ENCODE measurements at regions not wholly inside any gene's neighbourhood (a gene's known extent, or its start where the extent isn't known, plus 50 kb on each side); places are given as distances from the start of the nearest gene placed in this dataset.

- DNase-seq (ENCODE audit: low read depth, low spot score), result no peak
These were observed 244.6 kb upstream of the NT5C1B start for GRCh38 chr2:18833941-18834340.

GRCh38 chr2:18831916-18832510 lies 242.6 kb upstream of the NT5C1B start:
- no peak for DNase-seq (ENCODE audit: low read depth, low spot score)

- no peak for DNase-seq (ENCODE audit: low read depth, low spot score)
These were observed 241.6 kb upstream of the NT5C1B start for GRCh38 chr2:18830962-18831361.

GRCh38 chr2:18829976-18830375 lies 240.6 kb upstream of the NT5C1B start:
- DNase-seq (ENCODE audit: low read depth, low spot score), result no peak

GRCh38 chr2:18829251-18829902 lies 240.0 kb upstream of the NT5C1B start:
- no peak for DNase-seq (ENCODE audit: low read depth, low spot score)

GRCh38 chr2:18828296-18828695 lies 238.9 kb upstream of the NT5C1B start:
- DNase-seq (ENCODE audit: low read depth, low spot score), result no peak

- DNase-seq (ENCODE audit: low read depth, low spot score), result no peak
These were observed 236.5 kb upstream of the NT5C1B start for GRCh38 chr2:18825838-18826237.

- no peak for DNase-seq (ENCODE audit: low read depth, low spot score)
These were observed 235.5 kb upstream of the NT5C1B start for GRCh38 chr2:18824915-18825314.

GRCh38 chr2:18824325-18824790 lies 235.0 kb upstream of the NT5C1B start:
- no peak for DNase-seq (ENCODE audit: low read depth, low spot score)

- no peak for DNase-seq (ENCODE audit: low read depth, low spot score)
These were observed 232.1 kb upstream of the NT5C1B start for GRCh38 chr2:18821431-18821830.

GRCh38 chr2:18820966-18821365 lies 231.6 kb upstream of the NT5C1B start:
- DNase-seq (ENCODE audit: low read depth, low spot score), result no peak

GRCh38 chr2:18819566-18819965 lies 230.2 kb upstream of the NT5C1B start:
- DNase-seq (ENCODE audit: low read depth, low spot score), result no peak

- peak; percentile 75 for DNase-seq (ENCODE audit: low read depth, low spot score)
These were observed 225.0 kb upstream of the NT5C1B start for GRCh38 chr2:18814387-18814786.

- no peak for DNase-seq (ENCODE audit: low read depth, low spot score)
These were observed 215.2 kb upstream of the NT5C1B start for GRCh38 chr2:18804536-18804935.

GRCh38 chr2:18803141-18803939 lies 214.0 kb upstream of the NT5C1B start:
- DNase-seq (ENCODE audit: low read depth, low spot score), result no peak

GRCh38 chr2:18800240-18800971 lies 211.0 kb upstream of the NT5C1B start:
- no peak for DNase-seq (ENCODE audit: low read depth, low spot score)

GRCh38 chr2:18799397-18799796 lies 210.0 kb upstream of the NT5C1B start:
- DNase-seq (ENCODE audit: low read depth, low spot score), result no peak

- DNase-seq (ENCODE audit: low read depth, low spot score), result no peak
These were observed 207.9 kb upstream of the NT5C1B start for GRCh38 chr2:18797133-18797845.

- DNase-seq (ENCODE audit: low read depth, low spot score), result no peak
These were observed 206.5 kb upstream of the NT5C1B start for GRCh38 chr2:18795906-18796305.

- no peak for DNase-seq (ENCODE audit: low read depth, low spot score)
These were observed 203.3 kb upstream of the NT5C1B start for GRCh38 chr2:18792684-18793083.

- no peak for DNase-seq (ENCODE audit: low read depth, low spot score)
These were observed 202.9 kb upstream of the NT5C1B start for GRCh38 chr2:18792226-18792629.

Data from smooth muscle cell of the brain vasculature (primary cell).